GM19023 (cell line): ENCODE measurements at regions not wholly inside any gene's neighbourhood (a gene's known extent, or its start where the extent isn't known, plus 50 kb on each side); places are given as distances from the start of the nearest gene placed in this dataset.

ENCODE experiments used
- ATAC-seq: cut with Tn5 transposase; IDR thresholded peaks from one replicate; pipeline ENCODE4 v1.9.1; 2021; ENCODE audit warnings: mild to moderate bottlenecking, moderate library complexity; ENCODE audit not compliant: unreplicated experiment

GRCh38 chr1:209341673-209342420 lies 241.7 kb upstream of the CAMK1G start:
- no peak for ATAC-seq

GRCh38 chr1:209342441-209343175 lies 240.9 kb upstream of the CAMK1G start:
- no peak for ATAC-seq

GRCh38 chr1:209343511-209343910 lies 240.0 kb upstream of the CAMK1G start:
- no peak for ATAC-seq

GRCh38 chr1:209344156-209344555 lies 239.4 kb upstream of the CAMK1G start:
- no peak for ATAC-seq

GRCh38 chr1:209349363-209350308 lies 233.9 kb upstream of the CAMK1G start:
- no peak for ATAC-seq

- no peak for ATAC-seq
Measured at GRCh38 chr1:209353053-209353452, 230.5 kb upstream of the CAMK1G start.

- peak; percentile 81 for ATAC-seq
Measured at GRCh38 chr1:209354111-209354839, 229.2 kb upstream of the CAMK1G start.

GRCh38 chr1:209354840-209355165 lies 228.7 kb upstream of the CAMK1G start:
- ATAC-seq = no peak

- ATAC-seq = no peak
Measured at GRCh38 chr1:209355415-209355814, 228.1 kb upstream of the CAMK1G start.

- ATAC-seq = no peak
Measured at GRCh38 chr1:209356976-209357377, 226.5 kb upstream of the CAMK1G start.

- ATAC-seq = no peak
Measured at GRCh38 chr1:209363112-209363511, 220.4 kb upstream of the CAMK1G start.

- ATAC-seq = no peak
Measured at GRCh38 chr1:209364716-209365115, 218.8 kb upstream of the CAMK1G start.

- ATAC-seq = no peak
Measured at GRCh38 chr1:209367061-209367772, 216.3 kb upstream of the CAMK1G start.

- ATAC-seq = no peak
Measured at GRCh38 chr1:209368864-209369598, 214.5 kb upstream of the CAMK1G start.

- no peak for ATAC-seq
Measured at GRCh38 chr1:209370241-209370995, 213.1 kb upstream of the CAMK1G start.

- no peak for ATAC-seq
Measured at GRCh38 chr1:209375097-209375496, 208.4 kb upstream of the CAMK1G start.

GRCh38 chr1:209375671-209376365 lies 207.7 kb upstream of the CAMK1G start:
- no peak for ATAC-seq

GRCh38 chr1:209376774-209377173 lies 206.7 kb upstream of the CAMK1G start:
- no peak for ATAC-seq
